HUES6 (cell line): ENCODE measurements at regions not wholly inside any gene's neighbourhood (a gene's known extent, or its start where the extent isn't known, plus 50 kb on each side); places are given as distances from the start of the nearest gene placed in this dataset.

Experiments used
- H3K27ac ChIP-seq: 2 replicates; pipeline ENCODE4 v1.7.0; 2013; ENCODE audit warnings: low read depth, mild to moderate bottlenecking, low read length, inconsistent platforms
- H3K27me3 ChIP-seq: 2 replicates; pipeline ENCODE4 v1.6.1; 2013; ENCODE audit warnings: low read length; ENCODE audit not compliant: control insufficient read depth, insufficient read depth
- H3K36me3 ChIP-seq: 2 replicates; pipeline ENCODE4 v1.6.1; 2013; ENCODE audit warnings: low read length; ENCODE audit not compliant: control insufficient read depth, insufficient read depth
- H3K4me1 ChIP-seq: 2 replicates; pipeline ENCODE4 v1.6.1; 2013; ENCODE audit warnings: low read length; ENCODE audit not compliant: control insufficient read depth, insufficient read depth
- H3K4me3 ChIP-seq: 2 replicates; pipeline ENCODE4 v1.5.1; 2013; ENCODE audit warnings: low read depth, low read length
- H3K9ac ChIP-seq: one replicate; pipeline ENCODE4 v1.6.1; 2013; ENCODE audit warnings: mild to moderate bottlenecking, low read length
- H3K9me3 ChIP-seq: 2 replicates; pipeline ENCODE4 v1.6.1; 2013; ENCODE audit warnings: low read depth, low read length; ENCODE audit not compliant: control insufficient read depth, insufficient read depth

- no peaks in the 10 kb centered on the region; the same call in 1 of the 2 replicates for H3K27me3 ChIP-seq
- H3K36me3 ChIP-seq = no peaks in the 10 kb centered on the region
- H3K4me3 ChIP-seq = no peak overlapping the region
- H3K9ac ChIP-seq = no peak overlapping the region
- no peaks in the 10 kb centered on the region for H3K9me3 ChIP-seq
- H3K27ac ChIP-seq = no peak overlapping the region
- H3K4me1 ChIP-seq = no peaks in the 10 kb centered on the region
These were observed 235.2 kb downstream of the MTX2 start for GRCh38 chr2:176504440-176504839.

GRCh38 chr2:176507786-176508185 is 238.5 kb downstream of the MTX2 start:
- no peak overlapping the region for H3K27ac ChIP-seq
- no peaks in the 10 kb centered on the region for H3K36me3 ChIP-seq
- no peak overlapping the region for H3K4me3 ChIP-seq
- H3K9ac ChIP-seq = no peak overlapping the region
- no peaks in the 10 kb centered on the region; the same call in 1 of the 2 replicates for H3K27me3 ChIP-seq
- H3K4me1 ChIP-seq = no peaks in the 10 kb centered on the region
- no peaks in the 10 kb centered on the region for H3K9me3 ChIP-seq

GRCh38 chr2:176508374-176508773 is 239.1 kb downstream of the MTX2 start:
- Histone ChIP-seq H3K4me1 (no peaks in the 10 kb centered on the region), H3K36me3 (no peaks in the 10 kb centered on the region), H3K9me3 (no peaks in the 10 kb centered on the region), H3K4me3 (no peak overlapping the region), H3K27ac (no peak overlapping the region), H3K27me3 (no peaks in the 10 kb centered on the region; the same call in 1 of the 2 replicates), H3K9ac (no peak overlapping the region)

- H3K36me3 ChIP-seq = no peaks in the 10 kb centered on the region
- no peaks in the 10 kb centered on the region for H3K4me1 ChIP-seq
- H3K9ac ChIP-seq = no peak overlapping the region
- H3K9me3 ChIP-seq = no peaks in the 10 kb centered on the region
- H3K4me3 ChIP-seq = no peak overlapping the region
- H3K27me3 ChIP-seq = no peaks in the 10 kb centered on the region; the same call in 1 of the 2 replicates
- H3K27ac ChIP-seq = no peak overlapping the region
These were observed 239.9 kb downstream of the MTX2 start for GRCh38 chr2:176508984-176509740.

GRCh38 chr2:176514276-176514675 is 245.0 kb downstream of the MTX2 start:
- Histone ChIP-seq H3K4me3 (no peak overlapping the region), H3K36me3 (no peaks in the 10 kb centered on the region), H3K9me3 (no peaks in the 10 kb centered on the region), H3K27ac (no peak overlapping the region), H3K27me3 (peaks cover 41% of the 10 kb centered on the region), H3K9ac (no peak overlapping the region), H3K4me1 (no peaks in the 10 kb centered on the region)

GRCh38 chr2:176514805-176515500 is 245.7 kb downstream of the MTX2 start:
- Histone ChIP-seq H3K27ac (no peak overlapping the region), H3K4me3 (no peak overlapping the region), H3K4me1 (no peaks in the 10 kb centered on the region), H3K9me3 (no peaks in the 10 kb centered on the region), H3K27me3 (peaks cover 48% of the 10 kb centered on the region), H3K36me3 (no peaks in the 10 kb centered on the region), H3K9ac (no peak overlapping the region)

- no peak overlapping the region for H3K9ac ChIP-seq
- no peaks in the 10 kb centered on the region for H3K9me3 ChIP-seq
- no peak overlapping the region for H3K4me3 ChIP-seq
- H3K36me3 ChIP-seq = no peaks in the 10 kb centered on the region
- no peak overlapping the region for H3K27ac ChIP-seq
- peaks cover 60% of the 10 kb centered on the region for H3K27me3 ChIP-seq
- no peaks in the 10 kb centered on the region for H3K4me1 ChIP-seq
These were observed 246.9 kb downstream of the MTX2 start for GRCh38 chr2:176516051-176516602.

GRCh38 chr2:176518823-176519222 is 249.6 kb downstream of the MTX2 start:
- no peaks in the 10 kb centered on the region for H3K4me1 ChIP-seq
- H3K9ac ChIP-seq = no peak overlapping the region
- no peak overlapping the region for H3K27ac ChIP-seq
- H3K36me3 ChIP-seq = no peaks in the 10 kb centered on the region
- H3K27me3 ChIP-seq = peaks cover 77% of the 10 kb centered on the region
- H3K4me3 ChIP-seq = no peak overlapping the region
- H3K9me3 ChIP-seq = no peaks in the 10 kb centered on the region

- no peak overlapping the region for H3K9ac ChIP-seq
- no peaks in the 10 kb centered on the region for H3K9me3 ChIP-seq
- peaks cover 65% of the 10 kb centered on the region for H3K27me3 ChIP-seq
- H3K36me3 ChIP-seq = no peaks in the 10 kb centered on the region
- no peaks in the 10 kb centered on the region for H3K4me1 ChIP-seq
- H3K4me3 ChIP-seq = no peak overlapping the region
- no peak overlapping the region for H3K27ac ChIP-seq
These were observed 252.8 kb downstream of the MTX2 start for GRCh38 chr2:176521878-176522670.

GRCh38 chr2:176525086-176525485 is 255.8 kb downstream of the MTX2 start:
- no peaks in the 10 kb centered on the region for H3K4me1 ChIP-seq
- H3K9ac ChIP-seq = no peak overlapping the region
- H3K27ac ChIP-seq = no peak overlapping the region
- H3K4me3 ChIP-seq = no peak overlapping the region
- H3K27me3 ChIP-seq = peaks cover 48% of the 10 kb centered on the region
- no peaks in the 10 kb centered on the region for H3K36me3 ChIP-seq
- no peaks in the 10 kb centered on the region for H3K9me3 ChIP-seq
